GM21529 (cell line): ENCODE measurements at regions not wholly inside any gene's neighbourhood (a gene's known extent, or its start where the extent isn't known, plus 50 kb on each side); places are given as distances from the start of the nearest gene placed in this dataset.
"Not testable (repeated sequence)": the region's sequence is repeated elsewhere in the genome, so short reads cannot be mapped to it uniquely, and the experiment has no call there.

ENCODE experiments used
- ATAC-seq: cut with Tn5 transposase; IDR thresholded peaks from one replicate; pipeline ENCODE4 v1.9.1; 2021; ENCODE audit not compliant: unreplicated experiment

DNA sequence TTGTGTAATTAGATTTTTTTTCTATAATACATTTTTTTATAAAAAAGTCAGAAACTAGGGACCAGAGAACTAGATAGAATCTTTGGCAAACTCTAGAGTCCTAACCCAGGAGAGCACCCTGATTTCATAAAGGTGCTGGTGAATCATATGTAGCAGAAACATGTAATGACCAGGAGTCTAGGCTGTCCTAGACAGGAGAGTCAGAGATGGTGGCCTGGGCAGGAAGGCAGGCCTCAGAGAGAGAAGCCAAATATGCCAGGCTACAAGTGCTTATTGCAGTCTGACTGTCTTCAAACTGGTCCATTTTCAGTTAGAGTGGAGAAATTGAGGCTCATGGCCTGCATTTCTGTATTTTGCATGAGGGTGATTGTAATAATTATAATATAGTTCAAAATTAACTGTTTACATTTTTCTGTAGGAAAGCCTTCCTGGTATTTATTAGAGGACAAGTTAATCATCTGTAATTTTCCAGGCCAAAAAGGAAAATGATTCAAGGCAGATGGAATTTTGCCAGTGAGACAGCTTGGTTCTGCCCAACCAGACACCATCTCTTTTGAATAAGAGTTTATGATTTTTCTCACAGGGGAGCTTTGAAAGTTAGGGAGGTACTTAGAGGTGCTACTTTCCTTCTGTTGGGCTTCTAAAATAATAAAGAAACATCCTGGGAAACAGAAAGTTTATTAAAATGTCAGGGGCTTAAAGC lies 129.8 kb downstream of the S1PR1 start:
- no peak for ATAC-seq

DNA sequence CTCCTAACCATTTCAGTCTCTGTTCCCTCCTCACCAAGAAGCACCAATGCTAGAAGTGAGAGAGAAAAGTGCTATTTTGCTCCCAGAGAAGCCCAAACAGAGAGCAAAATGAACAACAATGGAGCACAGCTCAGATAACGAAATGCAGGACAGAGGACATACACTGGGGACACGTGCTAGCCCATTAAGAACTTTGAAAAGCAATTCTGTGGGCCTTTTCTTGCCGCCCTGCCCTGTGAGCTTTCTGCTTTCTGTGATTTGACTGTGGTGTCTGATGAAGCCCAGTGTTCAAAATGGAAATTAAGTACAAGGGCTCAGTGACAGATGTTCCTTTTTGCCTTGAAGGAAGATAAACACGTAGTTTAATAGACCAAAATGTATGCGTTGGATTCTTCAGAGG lies 130.8 kb downstream of the S1PR1 start:
- no peak for ATAC-seq

DNA sequence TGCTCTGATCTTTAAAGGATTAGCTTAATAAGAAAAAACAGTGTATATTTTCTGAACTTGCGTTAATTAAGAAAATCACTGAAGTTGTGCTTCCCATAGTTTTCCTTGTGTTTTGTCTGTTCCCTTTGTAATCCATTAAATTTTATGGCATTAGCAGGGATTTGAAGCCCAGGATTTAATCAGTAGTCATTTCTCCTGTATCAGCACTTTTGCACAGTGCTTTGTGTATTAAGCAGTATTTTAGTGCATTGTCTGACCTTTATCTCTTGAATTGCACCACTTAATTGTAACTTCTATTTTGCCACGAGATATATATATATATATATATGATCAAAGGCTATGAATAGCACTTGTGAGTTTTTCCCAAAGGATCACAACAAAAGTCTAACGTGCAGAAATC lies 133.7 kb downstream of the S1PR1 start:
- ATAC-seq, result no peak

DNA sequence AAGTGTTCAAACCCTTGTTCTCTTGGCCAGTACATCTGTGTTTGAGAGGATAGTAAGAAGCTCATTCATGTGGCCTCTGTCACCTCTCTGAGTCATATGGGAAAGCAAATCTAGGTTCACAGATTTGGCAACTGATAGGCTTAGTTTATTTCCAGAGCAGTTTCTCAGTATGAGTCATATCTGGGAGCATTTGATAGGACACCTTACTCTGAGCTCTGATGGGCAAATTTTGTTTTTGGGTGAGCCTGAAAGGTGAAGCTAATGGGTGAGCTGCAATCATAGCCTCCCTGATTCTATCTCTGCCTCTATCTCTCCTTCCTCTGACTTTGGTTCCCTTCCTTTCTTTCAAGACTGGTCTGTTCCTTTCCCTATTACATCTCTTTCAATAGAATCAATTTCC lies 134.4 kb downstream of the S1PR1 start:
- peak; percentile 95 for ATAC-seq

DNA sequence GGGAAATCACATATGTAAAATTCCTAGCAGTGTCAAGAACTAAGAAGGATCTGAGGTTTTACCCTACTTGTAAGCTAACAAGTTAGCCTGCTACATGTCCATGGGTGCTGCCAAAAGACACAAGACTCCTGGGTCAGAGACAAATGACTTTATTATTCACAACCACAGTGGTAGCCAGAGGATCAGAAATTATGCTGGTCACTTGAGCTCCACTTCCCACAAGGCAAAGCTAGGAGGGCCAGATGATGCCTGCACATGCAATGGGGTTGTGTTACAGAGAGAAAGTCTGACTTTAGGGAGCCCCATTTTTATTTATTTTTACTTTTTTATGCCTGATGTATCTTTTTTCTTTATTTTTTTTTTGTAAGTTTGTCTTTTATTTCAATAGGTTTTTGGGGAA lies 136.8 kb downstream of the S1PR1 start:
- no peak for ATAC-seq

DNA sequence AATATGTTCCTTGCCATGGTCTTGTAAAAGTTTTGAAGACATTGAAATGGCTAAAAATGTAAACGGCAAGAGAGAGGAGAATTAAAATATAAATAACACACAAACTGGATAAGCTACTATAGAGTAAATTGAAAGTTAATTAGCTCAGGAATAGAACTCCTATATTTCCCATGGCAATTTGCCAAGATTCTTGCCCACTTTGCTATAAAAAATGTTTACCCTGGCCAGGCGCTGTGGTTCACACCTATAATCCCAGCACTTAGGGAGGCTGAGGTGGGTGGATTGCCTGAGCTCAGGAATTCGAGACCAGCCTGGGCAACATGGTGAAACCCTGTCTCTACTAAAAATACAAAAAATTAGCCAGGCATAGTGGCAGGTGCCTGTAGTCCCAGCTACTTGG lies 138.6 kb downstream of the S1PR1 start:
- ATAC-seq, result not testable (repeated sequence)

DNA sequence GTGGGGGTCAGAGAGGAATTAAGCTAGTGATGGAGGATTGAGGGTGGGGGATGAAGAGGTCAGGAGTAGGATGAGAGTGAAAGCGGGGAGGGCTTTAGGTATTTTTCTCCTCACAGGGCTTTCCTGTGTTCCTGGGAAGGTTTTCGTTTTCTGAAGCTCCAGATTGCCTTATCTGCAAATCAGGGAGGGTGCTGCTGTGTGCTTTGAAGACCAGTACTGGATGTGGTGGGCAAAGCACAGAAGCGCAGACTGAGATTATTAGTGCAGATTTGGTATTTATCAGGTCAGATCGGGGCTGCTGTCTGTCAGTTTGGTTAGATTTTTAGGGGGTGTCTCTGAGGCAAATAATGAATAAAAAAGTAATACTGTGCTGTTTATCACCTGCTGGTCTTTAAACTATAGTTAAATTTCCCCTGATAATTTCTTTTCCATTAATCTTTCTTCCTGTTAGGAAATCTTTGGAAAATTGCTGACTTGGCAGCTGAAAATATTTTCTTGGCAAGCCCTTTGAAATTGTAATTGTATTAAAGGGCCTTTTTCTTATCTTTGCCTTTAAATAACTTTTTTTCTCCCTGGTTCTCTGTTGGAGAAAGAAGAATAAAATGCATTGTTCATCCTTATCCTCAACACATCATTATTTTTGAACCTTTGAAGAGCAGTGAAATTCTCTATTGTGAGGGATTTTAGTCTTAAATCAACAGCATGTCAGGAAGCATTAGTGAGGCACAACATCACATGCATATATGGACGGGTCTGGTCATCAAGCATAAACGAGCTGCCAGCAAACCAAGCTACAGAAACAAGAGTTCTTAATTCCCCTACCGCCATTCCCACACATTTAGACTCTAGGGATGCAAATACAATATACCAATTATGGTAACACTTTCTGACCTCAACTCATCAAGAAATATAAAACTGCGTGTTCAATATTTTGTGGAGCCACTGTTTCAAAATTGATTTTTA lies 139.6 kb downstream of the S1PR1 start:
- no peak for ATAC-seq

DNA sequence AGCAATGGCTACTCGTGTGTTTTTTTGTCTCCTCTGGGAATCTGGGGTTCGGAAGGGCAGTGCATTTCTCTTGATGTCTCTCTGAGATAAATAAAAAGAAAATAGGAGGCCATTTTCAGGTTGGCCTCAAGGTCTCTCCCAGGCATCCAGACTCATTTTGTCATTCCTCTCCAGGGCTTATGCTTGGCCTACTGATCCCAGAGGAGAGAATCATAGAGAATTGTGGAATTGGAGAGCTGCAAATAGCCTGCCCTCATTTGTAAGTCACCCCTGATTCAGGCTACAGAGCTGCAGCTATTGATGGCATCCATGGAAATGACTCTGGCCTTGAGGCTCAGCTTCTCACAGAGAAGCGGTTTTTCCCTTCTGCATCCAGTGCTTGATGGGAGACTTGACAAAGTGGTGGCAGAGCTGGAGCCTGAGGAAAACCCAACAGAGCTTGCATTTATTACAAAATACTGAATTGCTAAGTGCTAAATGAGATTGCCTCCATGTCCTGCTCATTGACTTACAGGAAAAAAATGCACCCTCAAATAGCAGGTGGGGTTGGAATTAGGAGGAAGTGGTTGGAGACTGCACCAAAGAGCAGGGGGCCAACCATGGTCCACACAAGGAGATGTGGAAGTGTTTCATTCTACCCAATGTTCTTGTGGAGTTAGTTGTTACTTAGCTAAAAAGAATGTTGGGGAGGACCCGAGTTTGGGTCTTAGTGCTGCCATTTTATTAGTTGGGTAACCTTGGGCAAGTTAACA lies 140.4 kb downstream of the S1PR1 start:
- no peak for ATAC-seq

DNA sequence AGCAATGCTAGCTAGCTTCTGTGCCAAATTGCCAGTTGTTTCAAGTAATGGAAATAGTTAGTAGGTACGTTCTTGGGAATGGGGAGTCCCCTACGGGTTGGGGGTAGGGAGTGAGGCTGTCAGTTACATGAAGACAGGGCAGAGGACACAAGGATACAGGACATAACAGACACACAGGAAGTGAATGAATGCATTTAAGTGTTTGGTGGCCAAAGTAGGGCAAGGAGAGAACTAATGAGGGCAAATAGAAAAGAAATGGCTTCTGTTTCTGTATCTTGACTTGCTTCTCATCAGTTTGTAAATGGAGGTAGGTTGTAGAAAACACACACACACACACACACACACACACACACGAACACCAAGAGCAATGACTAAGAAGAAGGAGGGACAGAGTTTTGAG lies 142.2 kb downstream of the S1PR1 start:
- ATAC-seq, result no peak

DNA sequence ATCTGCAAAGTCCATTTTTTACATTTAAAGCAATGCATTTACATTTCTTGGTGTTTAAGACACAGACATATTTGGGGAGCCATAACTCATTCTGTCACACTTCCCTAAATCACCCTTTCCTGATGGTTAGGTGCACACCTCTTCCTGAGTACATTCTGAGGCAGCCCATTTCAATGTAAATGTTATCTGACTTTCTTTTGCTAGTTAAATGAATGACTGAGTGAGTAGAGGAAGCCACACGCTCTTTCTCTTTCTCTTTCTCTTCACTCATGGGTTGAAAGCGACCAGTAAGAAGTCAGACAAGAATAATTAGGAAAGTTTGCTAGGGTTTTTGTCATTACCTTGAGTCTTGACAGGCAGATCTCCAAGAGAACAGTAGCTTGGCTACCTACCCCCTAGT lies 143.1 kb downstream of the S1PR1 start:
- ATAC-seq, result peak; percentile 94

DNA sequence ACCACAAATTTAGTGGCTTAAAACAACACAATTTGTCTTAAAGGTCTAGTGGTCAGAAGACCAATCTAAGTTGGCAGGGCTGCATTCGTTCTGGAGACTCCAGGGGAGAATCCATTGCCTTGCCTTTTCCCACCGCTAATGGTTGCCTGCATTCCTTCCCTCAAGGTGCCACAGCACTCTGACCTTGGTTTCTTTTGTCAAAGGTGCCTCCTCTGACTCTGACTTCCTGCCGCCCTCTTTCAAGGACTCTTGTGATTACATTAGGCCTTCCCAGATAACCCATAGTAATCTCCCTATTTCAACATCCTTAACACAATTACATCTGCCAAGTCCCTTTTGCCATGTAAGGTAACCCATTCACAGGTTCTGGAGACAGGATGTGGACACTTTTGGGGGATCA lies 145.3 kb downstream of the S1PR1 start:
- no peak for ATAC-seq

DNA sequence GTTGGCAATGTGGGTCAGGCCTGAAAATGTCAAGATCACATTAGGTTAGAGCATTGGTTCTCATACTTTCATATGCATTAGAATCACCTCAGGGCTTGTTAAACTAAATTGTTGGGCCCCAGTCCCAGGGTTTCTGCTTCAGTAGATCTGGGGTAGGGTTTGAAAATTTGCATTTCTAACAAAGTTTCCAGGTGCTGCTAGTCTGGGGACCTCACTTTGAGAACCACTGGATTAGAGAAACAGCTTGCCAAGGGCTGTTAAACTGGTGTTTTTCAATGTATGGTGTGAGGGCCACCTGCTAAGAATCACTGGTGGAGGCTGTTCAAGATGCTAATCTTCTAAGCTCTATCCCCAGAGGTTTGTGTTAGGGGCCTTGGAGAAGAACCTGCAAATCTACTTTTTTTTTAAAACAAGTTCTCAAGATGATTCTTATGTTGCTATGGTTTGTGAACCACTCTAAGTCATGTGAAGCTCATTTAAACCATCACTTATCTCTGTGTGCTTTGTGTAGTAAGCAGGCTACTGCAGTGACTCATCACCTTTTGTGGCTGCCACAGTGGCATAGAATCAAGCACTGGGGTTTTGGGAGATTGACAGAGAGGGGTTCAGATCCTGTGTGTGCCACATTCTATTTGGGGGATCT lies 152.2 kb downstream of the S1PR1 start:
- ATAC-seq, result peak; percentile 87

DNA sequence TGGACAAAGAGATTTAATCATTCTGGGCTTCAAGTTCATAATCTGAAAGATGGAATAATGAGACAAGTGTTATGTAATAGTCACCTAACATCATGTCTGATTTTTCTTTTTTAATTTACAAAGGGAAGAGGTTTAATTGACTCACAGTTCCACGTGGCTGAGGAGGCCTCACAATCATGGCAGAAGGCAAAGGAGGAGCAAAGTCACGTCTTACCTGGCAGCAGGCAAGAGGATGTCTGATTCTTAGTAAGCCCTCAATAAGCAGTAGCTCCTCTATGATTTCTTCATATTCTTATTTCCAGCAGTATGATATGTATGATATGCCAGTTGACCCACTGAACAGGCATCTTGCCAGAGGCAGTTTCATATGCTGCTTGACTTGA lies 152.7 kb downstream of the S1PR1 start:
- no peak for ATAC-seq

DNA sequence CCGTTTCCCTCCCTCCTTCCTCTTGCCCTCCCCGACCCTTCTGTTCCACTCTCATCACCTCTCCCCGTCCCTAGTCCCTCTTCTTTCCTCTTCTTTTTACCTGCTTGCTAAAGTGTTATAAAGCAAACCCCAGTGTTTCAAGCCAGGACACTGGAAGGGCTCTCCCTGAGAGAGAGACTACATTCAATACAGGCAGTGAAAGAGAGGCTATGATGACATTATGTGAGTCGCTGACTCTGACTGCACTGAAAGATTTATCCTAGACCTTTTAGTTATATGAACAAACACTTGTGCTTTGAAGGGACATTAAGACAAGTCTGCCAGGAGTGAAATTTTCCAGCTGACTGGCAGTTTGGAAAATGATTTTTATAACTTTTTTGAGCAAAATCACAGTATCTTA lies 155.7 kb downstream of the S1PR1 start:
- no peak for ATAC-seq

DNA sequence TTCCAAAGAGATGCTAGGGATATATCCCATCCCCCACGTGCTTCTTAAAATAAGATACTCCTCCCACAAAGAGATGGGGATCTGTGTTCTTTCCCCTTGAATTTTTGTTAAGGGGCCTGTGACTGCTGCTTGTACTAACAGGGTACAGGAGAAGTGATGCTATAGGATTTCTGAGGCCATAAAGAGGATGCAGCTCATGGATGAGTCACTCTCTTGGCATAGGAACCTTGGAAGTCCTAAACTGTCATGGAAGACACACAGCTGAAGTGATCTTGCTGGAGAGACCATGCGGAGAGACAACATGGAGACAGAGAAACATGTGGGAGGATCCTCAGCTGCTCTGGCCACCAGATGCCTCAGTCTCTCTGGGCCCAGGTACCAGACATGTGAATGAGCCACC lies 157.2 kb downstream of the S1PR1 start:
- ATAC-seq, result no peak

DNA sequence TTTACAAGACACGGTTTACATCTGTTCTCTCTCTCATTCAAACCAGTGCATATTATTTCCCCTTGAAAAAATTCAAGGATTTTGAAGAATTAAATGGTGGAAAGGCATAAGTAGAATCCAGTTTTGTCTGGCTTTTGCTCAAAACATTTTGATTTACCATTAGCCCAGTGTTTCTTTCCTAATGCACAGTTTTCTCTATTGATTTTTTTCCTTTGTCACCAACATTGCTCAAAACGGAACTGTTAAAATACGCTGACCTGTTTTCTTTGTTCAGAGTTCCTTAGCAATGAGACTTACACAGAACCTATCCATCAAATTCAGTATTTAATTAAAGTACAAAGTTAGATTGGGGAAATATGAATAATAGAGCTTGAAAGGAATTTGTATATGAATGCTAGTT lies 162.4 kb downstream of the S1PR1 start:
- ATAC-seq, result no peak

DNA sequence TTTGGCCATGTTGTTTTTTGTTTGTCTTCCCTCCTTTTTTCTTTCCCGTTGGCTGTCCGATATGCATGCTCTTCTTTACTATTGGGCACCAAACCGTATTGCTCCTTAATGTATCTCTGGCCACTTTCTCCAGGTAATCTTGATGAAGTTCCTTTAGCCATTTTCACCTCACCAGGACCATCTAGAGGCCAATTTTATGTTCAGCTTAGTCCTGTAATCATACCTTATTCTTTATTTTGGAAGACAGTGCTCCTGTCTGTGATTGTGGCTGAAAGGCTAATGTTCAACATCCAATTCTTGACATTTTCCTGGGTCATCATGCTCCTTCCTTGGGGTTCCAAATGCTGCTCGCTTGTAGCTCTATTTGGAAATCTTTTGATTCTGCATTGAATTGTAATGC lies 169.5 kb downstream of the S1PR1 start:
- ATAC-seq, result no peak

DNA sequence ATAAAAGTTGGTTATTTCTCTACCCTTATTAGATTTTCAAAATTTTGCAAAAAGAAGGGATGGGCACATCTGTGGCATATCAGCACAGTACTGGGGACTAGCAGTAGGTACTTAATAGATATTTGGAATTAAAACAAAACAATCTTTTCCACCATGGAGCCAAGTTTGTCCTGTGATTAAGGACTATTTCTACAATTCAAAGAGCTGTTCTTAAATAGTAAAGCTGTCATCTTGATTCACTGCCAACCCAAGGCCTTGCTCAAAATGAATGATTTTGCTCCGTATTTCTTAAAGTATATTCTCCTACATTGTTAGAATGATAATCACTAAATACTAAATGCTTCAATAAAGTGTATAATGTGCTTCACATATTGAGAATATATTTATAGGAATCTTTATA lies 169.9 kb downstream of the S1PR1 start:
- ATAC-seq, result no peak

DNA sequence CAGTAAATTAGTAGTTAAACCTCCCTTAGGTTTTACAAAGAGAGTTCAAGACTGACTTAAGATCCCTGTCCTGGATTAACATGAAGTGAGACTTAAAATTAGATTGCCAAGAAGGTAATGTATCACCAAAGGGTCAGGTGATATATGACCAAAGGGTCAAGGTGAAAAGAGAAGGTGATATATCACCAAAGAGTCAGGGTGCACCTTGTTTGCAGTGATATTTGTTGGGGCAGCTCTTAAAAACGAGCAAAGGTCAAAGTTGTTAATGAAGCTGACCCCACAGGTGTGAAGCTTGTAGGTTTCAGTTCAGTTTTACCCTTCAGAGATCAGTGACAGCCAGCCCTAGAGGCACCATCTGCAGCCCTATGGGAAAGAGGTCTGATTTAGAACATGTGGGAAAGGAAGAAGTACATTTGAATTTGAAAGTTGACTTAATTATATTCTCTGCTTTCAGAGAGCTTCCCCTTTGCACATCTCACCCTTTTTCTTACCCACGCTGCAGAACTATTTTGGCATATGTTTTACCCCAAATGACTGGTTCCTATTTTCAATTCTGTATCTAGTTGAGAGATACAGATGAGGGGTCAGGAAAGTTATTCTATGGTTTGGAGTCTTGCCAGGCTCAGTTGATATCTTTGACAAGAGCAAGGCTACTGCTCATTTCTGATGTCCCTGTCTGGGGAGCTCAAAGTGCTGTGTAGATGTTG lies 170.8 kb downstream of the S1PR1 start:
- ATAC-seq, result peak; percentile 66

DNA sequence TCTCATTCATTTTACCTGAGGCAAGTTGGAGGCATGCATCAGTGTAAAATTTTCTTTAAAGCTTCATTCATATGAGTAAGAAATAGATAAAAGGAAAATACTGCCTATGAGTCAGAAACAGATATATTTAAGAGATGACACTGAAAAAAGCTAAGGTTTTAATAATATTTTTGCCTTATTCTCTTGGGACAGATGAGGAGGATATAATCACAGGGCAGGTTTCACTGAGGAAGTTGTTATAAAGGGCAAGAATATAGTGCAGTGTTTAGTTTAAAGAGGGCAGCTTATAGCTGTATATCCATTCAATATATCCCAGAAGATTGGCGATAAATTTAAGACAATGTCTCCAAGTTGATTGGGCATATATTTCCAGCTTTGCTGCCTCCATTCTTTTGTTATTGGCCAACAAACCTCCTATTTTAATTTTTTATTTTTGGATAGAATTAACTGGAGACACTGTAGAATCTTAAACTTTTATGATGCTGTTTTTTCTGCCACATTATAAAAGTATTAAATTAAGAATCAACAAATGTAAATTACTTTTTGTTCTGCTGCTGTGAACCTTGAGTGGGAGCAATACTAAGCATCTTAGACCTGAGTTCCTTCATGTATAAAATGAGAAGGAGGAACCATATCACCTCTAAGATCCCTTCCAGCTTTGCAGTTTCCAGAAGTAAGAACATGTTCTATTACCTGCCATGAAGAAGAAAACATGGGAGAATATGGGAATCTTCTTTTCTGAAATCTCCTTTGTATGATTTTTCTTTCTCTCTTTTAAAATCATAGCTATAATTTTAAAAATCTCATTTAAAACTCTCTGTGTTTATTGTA lies 171.6 kb downstream of the S1PR1 start:
- peak; percentile 20 for ATAC-seq
